Liver (tissue), 8 donors: ENCODE measurements at regions not wholly inside any gene's neighbourhood (a gene's known extent, or its start where the extent isn't known, plus 50 kb on each side); places are given as distances from the start of the nearest gene placed in this dataset.

Source experiments
- DNase-seq: peaks from one replicate; pipeline ENCODE4 v3.0.0-alpha.2; 2017; ENCODE audit warnings: low spot score
- H3K27ac ChIP-seq, 2 donors: one replicate each; pipeline ENCODE4 v1.7.0; 2013; ENCODE audit warnings: inconsistent platforms in 2 of 2, low read length in 2 of 2, control low read depth in 1 of 2, low read depth in 1 of 2, mild to moderate bottlenecking in 1 of 2
- H3K27me3 ChIP-seq, 4 donors: one replicate each; pipeline versions ENCODE4 v1.6.1 to v1.7.0; 2013; ENCODE audit warnings: low read length in 3 of 4, inconsistent platforms in 1 of 4, mild to moderate bottlenecking in 1 of 4, moderate library complexity in 1 of 4; ENCODE audit not compliant: control insufficient read depth in 4 of 4, insufficient read depth in 4 of 4
- H3K36me3 ChIP-seq, 4 donors: one replicate each; pipeline versions ENCODE4 v1.6.1 to v1.7.0; 2013; ENCODE audit warnings: low read length in 3 of 4, mild to moderate bottlenecking in 3 of 4, low read depth in 1 of 4, moderate library complexity in 1 of 4; ENCODE audit not compliant: control insufficient read depth in 4 of 4, insufficient read depth in 3 of 4
- H3K4me1 ChIP-seq, 4 donors: one replicate each; pipeline versions ENCODE4 v1.6.1 to v1.7.0; 2013; ENCODE audit warnings: low read length in 3 of 4, mild to moderate bottlenecking in 3 of 4, moderate library complexity in 1 of 4; ENCODE audit not compliant: control insufficient read depth in 4 of 4, insufficient read depth in 4 of 4
- H3K4me3 ChIP-seq, 3 donors: one replicate each; pipeline versions ENCODE4 v1.6.1 to v1.7.0; 2013; ENCODE audit warnings: low read length in 3 of 3, control low read depth in 1 of 3, low read depth in 1 of 3, mild to moderate bottlenecking in 1 of 3
- H3K9ac ChIP-seq, 2 donors: one replicate each; pipeline ENCODE4 v1.7.0; 2013; ENCODE audit warnings: low read length in 2 of 2, mild to moderate bottlenecking in 2 of 2, moderate library complexity in 2 of 2, control low read depth in 1 of 2, low read depth in 1 of 2
- H3K9me3 ChIP-seq, 4 donors: one replicate each; pipeline versions ENCODE4 v1.6.1 to v1.7.0; 2013; ENCODE audit warnings: low read length in 3 of 4; ENCODE audit not compliant: control insufficient read depth in 4 of 4
- ATF3 ChIP-seq: IDR thresholded peaks from 2 replicates; pipeline ENCODE4 v1.6.1; 2016; ENCODE audit warnings: antibody characterized with exemption
- CTCF ChIP-seq: fragments of 150-350 bp; IDR thresholded peaks from 2 replicates; pipeline ENCODE4 v1.5.1; 2017; ENCODE audit warnings: improper control_type of control experiment, low read depth, low read length; ENCODE audit not compliant: missing input control
- EGR1 ChIP-seq, 2 donors: IDR thresholded peaks; 2 replicates each; pipeline ENCODE4 v1.6.1; 2016 to 2018; ENCODE audit warnings: antibody characterized with exemption in 2 of 2, low read depth in 2 of 2
- FOXA1 ChIP-seq: IDR thresholded peaks from 2 replicates; pipeline ENCODE4 v1.6.1; 2016; ENCODE audit warnings: antibody characterized with exemption
- FOXA2 ChIP-seq: IDR thresholded peaks from 2 replicates; pipeline ENCODE4 v1.6.1; 2016; ENCODE audit warnings: antibody characterized with exemption
- GABPA ChIP-seq, 2 donors: IDR thresholded peaks in 1 of 2; conservative IDR thresholded peaks in 1 of 2; 2 replicates each; pipeline ENCODE4 v1.6.1; 2016; ENCODE audit warnings: antibody characterized with exemption in 2 of 2, mild to moderate bottlenecking in 1 of 2, moderate library complexity in 1 of 2
- HNF4A ChIP-seq, 2 donors: conservative IDR thresholded peaks; 2 replicates each; pipeline ENCODE4 v1.6.1; 2016; ENCODE audit warnings: antibody characterized with exemption in 2 of 2, mild to moderate bottlenecking in 2 of 2
- HNF4G ChIP-seq: IDR thresholded peaks from 2 replicates; pipeline ENCODE4 v1.6.1; 2016; ENCODE audit warnings: antibody characterized with exemption
- JUND ChIP-seq, 2 donors: IDR thresholded peaks; 2 replicates each; pipeline ENCODE4 v1.6.1; 2016; ENCODE audit warnings: antibody characterized with exemption in 2 of 2
- MAX ChIP-seq: IDR thresholded peaks from 2 replicates; pipeline ENCODE4 v1.6.1; 2016; ENCODE audit warnings: antibody characterized with exemption
- REST ChIP-seq: IDR thresholded peaks from 2 replicates; pipeline ENCODE4 v1.6.1; 2016; ENCODE audit warnings: antibody characterized with exemption, mild to moderate bottlenecking
- RXRA ChIP-seq, 2 donors: IDR thresholded peaks; 2 replicates each; pipeline ENCODE4 v1.6.1; 2017 to 2018; ENCODE audit warnings: antibody characterized with exemption in 2 of 2, mild to moderate bottlenecking in 1 of 2
- SP1 ChIP-seq: IDR thresholded peaks from 2 replicates; pipeline ENCODE4 v1.6.1; 2018; ENCODE audit warnings: antibody characterized with exemption, mild to moderate bottlenecking
- TAF1 ChIP-seq: conservative IDR thresholded peaks from 2 replicates; pipeline ENCODE4 v1.6.1; 2016; ENCODE audit warnings: antibody characterized with exemption, mild to moderate bottlenecking
- YY1 ChIP-seq: IDR thresholded peaks from 2 replicates; pipeline ENCODE4 v1.6.1; 2016; ENCODE audit warnings: antibody characterized with exemption, mild to moderate bottlenecking
- ZBTB33 ChIP-seq: IDR thresholded peaks from 2 replicates; pipeline ENCODE4 v1.6.1; 2016; ENCODE audit warnings: antibody characterized with exemption
- WGBS: extraction: QIAGEN DNeasy Blood & Tissue Kit; methylation state at CpG from one replicate; pipeline ENCODE4 v1.1.7; 2013; 5-methylcytosine and 5-hydroxymethylcytosine counted together
- donor health status: healthy.
- donor health status: healthy.
- donor health status: healthy.
- donor health status: healthy.
- donor health status: healthy.

GRCh38 chr2:23241121-23241520 lies 143.9 kb upstream of the KLHL29 start (continued):
- TF ChIP-seq YY1 (no peak), ATF3 (no peak), SP1 (no peak), MAX (no peak), GABPA (IDR thresholded peaks at IDR 0.05 in 1 of 2, conservative IDR thresholded peaks at IDR 0.05 in 1 of 2) (no peak), FOXA2 (no peak), HNF4G (no peak), HNF4A (conservative IDR thresholded peaks at IDR 0.05) (no peak)

GRCh38 chr2:23241611-23242245 lies 143.3 kb upstream of the KLHL29 start:
- Histone ChIP-seq H3K4me3 (no peak overlapping the region), H3K9me3 (no peaks in the 10 kb centered on the region), H3K36me3 (no peaks in the 10 kb centered on the region), H3K9ac (no peak overlapping the region), H3K27ac (no peak overlapping the region), H3K4me1 (peaks cover 5 to 18% (median 8%) of the 10 kb centered on the region in 4 donors), H3K27me3 (no peaks in the 10 kb centered on the region)
- 91% methylated on average over 12 of the region's 12 CpGs for WGBS
- TF ChIP-seq RXRA (IDR thresholded peaks at IDR 0.05) (no peak), JUND (IDR thresholded peaks at IDR 0.05) (no peak), CTCF (no peak), FOXA1 (no peak), TAF1 (no peak)
- no peak for DNase-seq

GRCh38 chr2:23243073-23243659 lies 141.8 kb upstream of the KLHL29 start:
- TF ChIP-seq FOXA1 (no peak), MAX (no peak), REST (no peak), RXRA (IDR thresholded peaks at IDR 0.05) (no peak), EGR1 (IDR thresholded peaks at IDR 0.05; ENCODE audit: low read depth in 2 of 2) (no peak), ZBTB33 (no peak)
- peaks cover 10 to 26% (median 19%) of the 10 kb centered on the region in 4 donors for H3K4me1 ChIP-seq
- H3K27ac ChIP-seq, result no peak overlapping the region
- H3K9ac ChIP-seq, result no peak overlapping the region
- no peaks in the 10 kb centered on the region for H3K27me3 ChIP-seq
- H3K9me3 ChIP-seq, result no peaks in the 10 kb centered on the region
- 86% methylated on average over 5 of the region's 5 CpGs for WGBS
- no peak overlapping the region for H3K4me3 ChIP-seq
- no peaks in the 10 kb centered on the region for H3K36me3 ChIP-seq
- no peak for DNase-seq
